ENCODE measurements at regions not wholly inside any gene's neighbourhood (a gene's known extent, or its start where the extent isn't known, plus 50 kb on each side); places are given as distances from the start of the nearest gene placed in this dataset.

DNA sequence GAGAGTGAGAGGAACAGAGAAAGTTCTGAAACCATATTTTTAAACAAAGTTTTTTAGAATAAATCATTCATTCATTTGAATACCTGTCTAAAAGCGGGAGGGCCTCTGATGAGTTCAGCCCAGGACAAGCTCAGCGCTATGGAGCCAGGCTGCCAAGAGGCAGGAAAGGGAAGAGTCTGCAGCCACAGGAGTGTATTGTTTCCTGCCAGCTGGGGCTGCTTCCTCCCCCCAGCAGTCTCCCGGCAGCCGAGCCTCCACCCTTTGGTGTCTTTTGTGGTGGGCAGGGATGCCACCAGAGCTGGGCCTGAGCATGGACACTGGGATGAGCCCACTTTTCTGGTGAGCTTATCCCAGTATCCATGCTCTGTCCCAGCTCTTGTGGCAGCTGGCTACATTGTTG is 199.5 kb upstream of the TPRG1 start:
- TF ChIP-seq, protein P1, sequence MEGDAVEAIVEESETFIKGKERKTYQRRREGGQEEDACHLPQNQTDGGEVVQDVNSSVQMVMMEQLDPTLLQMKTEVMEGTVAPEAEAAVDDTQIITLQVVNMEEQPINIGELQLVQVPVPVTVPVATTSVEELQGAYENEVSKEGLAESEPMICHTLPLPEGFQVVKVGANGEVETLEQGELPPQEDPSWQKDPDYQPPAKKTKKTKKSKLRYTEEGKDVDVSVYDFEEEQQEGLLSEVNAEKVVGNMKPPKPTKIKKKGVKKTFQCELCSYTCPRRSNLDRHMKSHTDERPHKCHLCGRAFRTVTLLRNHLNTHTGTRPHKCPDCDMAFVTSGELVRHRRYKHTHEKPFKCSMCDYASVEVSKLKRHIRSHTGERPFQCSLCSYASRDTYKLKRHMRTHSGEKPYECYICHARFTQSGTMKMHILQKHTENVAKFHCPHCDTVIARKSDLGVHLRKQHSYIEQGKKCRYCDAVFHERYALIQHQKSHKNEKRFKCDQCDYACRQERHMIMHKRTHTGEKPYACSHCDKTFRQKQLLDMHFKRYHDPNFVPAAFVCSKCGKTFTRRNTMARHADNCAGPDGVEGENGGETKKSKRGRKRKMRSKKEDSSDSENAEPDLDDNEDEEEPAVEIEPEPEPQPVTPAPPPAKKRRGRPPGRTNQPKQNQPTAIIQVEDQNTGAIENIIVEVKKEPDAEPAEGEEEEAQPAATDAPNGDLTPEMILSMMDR (conservative IDR thresholded peaks at IDR 0.05 in 1 of 2, IDR thresholded peaks at IDR 0.05 in 1 of 2; ENCODE audit: extremely low read depth in 1 of 2, insufficient read depth in 1 of 2, low read depth in 1 of 2, low read length in 2 of 2): no peak
- no peak for TF ChIP-seq EZH2 (IDR thresholded peaks at IDR 0.05; ENCODE audit: borderline replicate concordance, low read length)
